Esophagus muscularis mucosa (tissue), 4 donors: ENCODE measurements at regions not wholly inside any gene's neighbourhood (a gene's known extent, or its start where the extent isn't known, plus 50 kb on each side); places are given as distances from the start of the nearest gene placed in this dataset.
"Not testable (repeated sequence)": the region's sequence is repeated elsewhere in the genome, so short reads cannot be mapped to it uniquely, and the experiment has no call there.

Experiments
- DNase-seq: peaks from one replicate; pipeline ENCODE4 v3.0.0-alpha.2; 2017; ENCODE audit errors: extremely low spot score
- H3K27ac ChIP-seq, 4 donors: fragments of 200-600 bp; sonication (generic); replicated peaks in 1 of 4; 1 replicate in 3 of 4; 2 replicates in 1 of 4; pipeline ENCODE4 v1.5.1; 2016 to 2019; ENCODE audit warnings: mild to moderate bottlenecking in 1 of 4
- H3K27me3 ChIP-seq, 4 donors: fragments of 200-600 bp; sonication (generic); one replicate each; pipeline versions ENCODE4 v1.5.1 to v1.6.0; 2016 to 2019
- H3K36me3 ChIP-seq, 4 donors: fragments of 200-600 bp; sonication (generic); one replicate each; pipeline ENCODE4 v1.5.1; 2016 to 2019
- H3K4me1 ChIP-seq, 4 donors: fragments of 200-600 bp; sonication (generic); one replicate each; pipeline ENCODE4 v1.5.1; 2016 to 2019
- H3K4me3 ChIP-seq, 4 donors: fragments of 200-600 bp; sonication (generic); 1 replicate in 2 of 4; 2 replicates in 2 of 4; pipeline ENCODE4 v1.5.1; 2016 to 2019; ENCODE audit warnings: mild to moderate bottlenecking in 4 of 4, moderate library complexity in 1 of 4
- H3K9me3 ChIP-seq, 4 donors: fragments of 200-600 bp; sonication (generic); 1 replicate in 3 of 4; 2 replicates in 1 of 4; pipeline ENCODE4 v1.5.1; 2016 to 2019
- CTCF ChIP-seq, 3 experiments: fragments of 200-600 bp in 2 of 3; fragments of 450-650 bp in 1 of 3; sonication (generic) in 2 of 3; IDR thresholded peaks; one replicate each; pipeline ENCODE4 v1.5.1; 2017 to 2019; ENCODE audit warnings: antibody characterized with exemption in 3 of 3, mild to moderate bottlenecking in 2 of 3, moderate library complexity in 1 of 3
- EP300 ChIP-seq: sonication (generic); formaldehyde crosslinking; IDR thresholded peaks from one replicate; pipeline ENCODE4 v1.6.1; 2017; ENCODE audit warnings: antibody characterized with exemption
- POLR2A ChIP-seq: fragments of 450-650 bp; IDR thresholded peaks from one replicate; pipeline ENCODE4 v1.6.1; 2017; ENCODE audit warnings: antibody characterized with exemption, moderate library complexity, mild to moderate bottlenecking, low read depth
- POLR2AphosphoS5 ChIP-seq, 2 donors: sonication (generic); formaldehyde crosslinking; IDR thresholded peaks; one replicate each; pipeline ENCODE4 v1.6.1; 2017; ENCODE audit warnings: antibody characterized with exemption in 2 of 2
- WGBS: methylation state at CpG from one replicate; pipeline ENCODE4 v1.1.5; 2018; 5-methylcytosine and 5-hydroxymethylcytosine counted together
- intact Hi-C: fragments of 100-400 bp; cut with DNase I; formaldehyde crosslinking; loops from one replicate; pipeline ENCODE4 v1.15.1; 2023

- Histone ChIP-seq H3K4me1 (peaks cover 0 to 19% (median 4%) of the 10 kb centered on the region in 4 donors), H3K27ac (no peak overlapping the region), H3K27me3 (peaks cover 0 to 57% (median 6%) of the 10 kb centered on the region in 4 donors), H3K9me3 (peaks cover 0 to 8% (median 7%) of the 10 kb centered on the region in 4 donors), H3K36me3 (no peaks in the 10 kb centered on the region), H3K4me3 (no peak overlapping the region)
- TF ChIP-seq CTCF (IDR thresholded peaks at IDR 0.05) (no peak), EP300 (no peak), POLR2AphosphoS5 (IDR thresholded peaks at IDR 0.05) (no peak)
- 87% methylated on average over 13 of the region's 19 CpGs for WGBS
- intact Hi-C loops: no loop called here
- DNase-seq: no peak
Observed at GRCh38 chr7:359226-359765, 69.3 kb downstream of the FOXL3 start.

- H3K27me3 ChIP-seq: peaks cover 0 to 62% (median 6%) of the 10 kb centered on the region in 4 donors
- H3K36me3 ChIP-seq: no peaks in the 10 kb centered on the region
- DNase-seq: no peak
- H3K27ac ChIP-seq: no peak overlapping the region
- H3K9me3 ChIP-seq: peaks cover 0 to 8% (median 7%) of the 10 kb centered on the region in 4 donors
- intact Hi-C loops: no loop called here
- 44% methylated on average over 23 of the region's 25 CpGs for WGBS
- TF ChIP-seq POLR2AphosphoS5 (IDR thresholded peaks at IDR 0.05): no peak
- TF ChIP-seq EP300: no peak
- TF ChIP-seq CTCF (IDR thresholded peaks at IDR 0.05): no peak
- TF ChIP-seq POLR2A: no peak
- H3K4me3 ChIP-seq: no peak overlapping the region
- H3K4me1 ChIP-seq: peaks cover 0 to 19% (median 4%) of the 10 kb centered on the region in 4 donors
Observed at GRCh38 chr7:359766-360361, 69.9 kb downstream of the FOXL3 start.

GRCh38 chr7:360454-361100 is 70.6 kb downstream of the FOXL3 start:
- H3K36me3 ChIP-seq: no peaks in the 10 kb centered on the region
- H3K9me3 ChIP-seq: peaks cover 0 to 8% (median 7%) of the 10 kb centered on the region in 4 donors
- H3K27ac ChIP-seq: no peak overlapping the region
- intact Hi-C loops: no loop called here
- no peak for TF ChIP-seq EP300
- no peak for TF ChIP-seq POLR2AphosphoS5 (IDR thresholded peaks at IDR 0.05)
- no peak for TF ChIP-seq POLR2A
- TF ChIP-seq CTCF (IDR thresholded peaks at IDR 0.05): no peak
- WGBS: 76% methylated on average over 29 of the region's 39 CpGs
- H3K4me3 ChIP-seq: no peak overlapping the region
- peaks cover 0 to 19% (median 4%) of the 10 kb centered on the region in 4 donors for H3K4me1 ChIP-seq
- DNase-seq: no peak
- peaks cover 0 to 70% (median 6%) of the 10 kb centered on the region in 4 donors for H3K27me3 ChIP-seq

GRCh38 chr7:361182-361581 is 71.2 kb downstream of the FOXL3 start:
- not testable (repeated sequence) for DNase-seq
- H3K27me3 ChIP-seq: peaks cover 0 to 76% (median 6%) of the 10 kb centered on the region in 4 donors
- 80% methylated on average over 20 of the region's 20 CpGs for WGBS

GRCh38 chr7:361680-362401 is 71.9 kb downstream of the FOXL3 start:
- peaks cover 3 to 26% (median 5%) of the 10 kb centered on the region in 4 donors for H3K4me1 ChIP-seq
- peaks cover 0 to 8% (median 7%) of the 10 kb centered on the region in 4 donors for H3K9me3 ChIP-seq
- intact Hi-C loops: no loop called here
- 76% methylated on average over 18 of the region's 18 CpGs for WGBS
- TF ChIP-seq POLR2AphosphoS5 (IDR thresholded peaks at IDR 0.05) (no peak), CTCF (IDR thresholded peaks at IDR 0.05) (no peak)
- H3K27ac ChIP-seq: no peak overlapping the region
- H3K36me3 ChIP-seq: no peaks in the 10 kb centered on the region
- H3K27me3 ChIP-seq: peaks cover 0 to 76% (median 6%) of the 10 kb centered on the region in 4 donors
- DNase-seq: no peak
- peak overlapping the region; percentile 8 to 37 (median 16) for H3K4me3 ChIP-seq

More at GRCh38 chr7:361182-361581, 71.2 kb downstream of the FOXL3 start:
- intact Hi-C loops, H3K4me3 ChIP-seq, H3K36me3 ChIP-seq, H3K27ac ChIP-seq, H3K9me3 ChIP-seq: not testable (repeated sequence)
- H3K4me1 ChIP-seq: peaks cover under 1 to 22% (median 4%) of the 10 kb centered on the region in 4 donors
